WTC11 (cell line): ENCODE measurements at regions not wholly inside any gene's neighbourhood (a gene's known extent, or its start where the extent isn't known, plus 50 kb on each side); places are given as distances from the start of the nearest gene placed in this dataset.

Experiments
- ATAC-seq: fragments of 200-7000 bp; cut with Tn5 transposase; 2 replicates; pipeline ENCODE4 v1.10.0; 2021; ENCODE audit warnings: mild to moderate bottlenecking, moderate library complexity
- CTCF ChIA-PET: fragments of 300-600 bp; sonication (Branson Sonifier 250); formaldehyde crosslinking; loops from one replicate; lab custom pipeline; 2021; ENCODE audit warnings: antibody characterized with exemption; lab: Charles Lee
- POLR2A ChIA-PET: fragments of 350-600 bp; sonication (Branson Sonifier 250); formaldehyde crosslinking; loops from one replicate; lab custom pipeline; 2021; ENCODE audit warnings: antibody characterized with exemption; lab: Charles Lee
- DNase-seq: peaks from one replicate; pipeline ENCODE4 v3.0.0; 2021; ENCODE audit warnings: low spot score
- H3K27ac Mint-ChIP-seq: 2 replicates; pipeline ENCODE4 v1.8.0; 2021; ENCODE audit warnings: mixed read lengths
- H3K27me3 Mint-ChIP-seq: 2 replicates; pipeline ENCODE4 v1.8.0; 2021; ENCODE audit warnings: low read depth, mild to moderate bottlenecking, moderate library complexity, mixed read lengths
- H3K36me3 Mint-ChIP-seq: 2 replicates; pipeline ENCODE4 v1.8.0; 2021; ENCODE audit warnings: mixed read lengths
- H3K4me1 Mint-ChIP-seq: 2 replicates; pipeline ENCODE4 v1.8.0; 2022; ENCODE audit warnings: mixed read lengths
- H3K4me3 Mint-ChIP-seq: 2 replicates; pipeline ENCODE4 v1.8.0; 2021; ENCODE audit warnings: mild to moderate bottlenecking, moderate library complexity, mixed read lengths
- H3K9me3 Mint-ChIP-seq: 2 replicates; pipeline ENCODE4 v1.8.0; 2021; ENCODE audit warnings: mixed read lengths
- AR ChIP-seq: fragments of 250-450 bp; sonication (Bioruptor Pico); IDR thresholded peaks from 2 replicates; pipeline ENCODE4 v1.9.0; 2021; ENCODE audit warnings: mild to moderate bottlenecking
- CBFB ChIP-seq: sonication (generic); formaldehyde crosslinking; IDR thresholded peaks from 2 replicates; pipeline ENCODE4 v1.8.1; 2022; ENCODE audit warnings: mild to moderate bottlenecking, low read depth, missing genetic modification reagents
- EMX1 ChIP-seq: fragments of 250-450 bp; sonication (Bioruptor Pico); IDR thresholded peaks from 2 replicates; pipeline ENCODE4 v1.8.0; 2021; ENCODE audit warnings: mild to moderate bottlenecking
- FOXP1 ChIP-seq: sonication (generic); formaldehyde crosslinking; IDR thresholded peaks from 2 replicates; pipeline ENCODE4 v1.8.0; 2022; ENCODE audit warnings: missing genetic modification reagents, mild to moderate bottlenecking, moderate library complexity, borderline replicate concordance
- GRHL2 ChIP-seq: fragments of 250-450 bp; sonication (Bioruptor Pico); IDR thresholded peaks from 2 replicates; pipeline ENCODE4 v1.8.0; 2022; ENCODE audit warnings: mild to moderate bottlenecking, moderate library complexity; ENCODE audit not compliant: insufficient replicate concordance, severe bottlenecking
- HMGA2 ChIP-seq: fragments of 250-450 bp; sonication (Bioruptor Pico); IDR thresholded peaks from 2 replicates; pipeline ENCODE4 v1.4.0; 2021; ENCODE audit warnings: mild to moderate bottlenecking, moderate library complexity
- HMGXB4 ChIP-seq: sonication (generic); formaldehyde crosslinking; IDR thresholded peaks from 2 replicates; pipeline ENCODE4 v1.8.1; 2023; ENCODE audit warnings: mild to moderate bottlenecking, moderate library complexity, missing genetic modification reagents
- IRF1 ChIP-seq: sonication (generic); formaldehyde crosslinking; IDR thresholded peaks from 2 replicates; pipeline ENCODE4 v1.8.0; 2023; ENCODE audit warnings: missing genetic modification reagents
- JUN ChIP-seq: sonication (generic); formaldehyde crosslinking; IDR thresholded peaks from 2 replicates; pipeline ENCODE4 v1.8.0; 2023; ENCODE audit warnings: mild to moderate bottlenecking, missing genetic modification reagents
- NR3C1 ChIP-seq: sonication (generic); formaldehyde crosslinking; conservative IDR thresholded peaks from 2 replicates; pipeline ENCODE4 v1.8.1; 2023; ENCODE audit warnings: low read depth, mild to moderate bottlenecking, missing genetic modification reagents
- PREB ChIP-seq: sonication (generic); formaldehyde crosslinking; IDR thresholded peaks from 2 replicates; pipeline ENCODE4 v1.8.1; 2022; ENCODE audit warnings: mild to moderate bottlenecking, missing genetic modification reagents, moderate library complexity, borderline replicate concordance
- USF1 ChIP-seq: sonication (generic); formaldehyde crosslinking; IDR thresholded peaks from 2 replicates; pipeline ENCODE4 v1.8.0; 2022; ENCODE audit warnings: mild to moderate bottlenecking, missing genetic modification reagents
- USF2 ChIP-seq: sonication (generic); formaldehyde crosslinking; IDR thresholded peaks from 2 replicates; pipeline ENCODE4 v1.8.1; 2023; ENCODE audit warnings: mild to moderate bottlenecking, missing genetic modification reagents, moderate library complexity
- ZNF138 ChIP-seq: sonication (generic); formaldehyde crosslinking; conservative IDR thresholded peaks from 2 replicates; pipeline ENCODE4 v1.8.1; 2022; ENCODE audit warnings: mild to moderate bottlenecking, moderate library complexity, missing genetic modification reagents
- ZNF219 ChIP-seq: sonication (generic); formaldehyde crosslinking; IDR thresholded peaks from 2 replicates; pipeline ENCODE4 v1.8.0; 2023; ENCODE audit warnings: missing genetic modification reagents, mild to moderate bottlenecking, borderline replicate concordance
- ZNF396 ChIP-seq: fragments of 250-450 bp; sonication (Bioruptor Pico); IDR thresholded peaks from 2 replicates; pipeline ENCODE4 v1.8.0; 2021; ENCODE audit warnings: mild to moderate bottlenecking, moderate library complexity, borderline replicate concordance
- ZNF425 ChIP-seq: fragments of 250-450 bp; sonication (Bioruptor Pico); conservative IDR thresholded peaks from 2 replicates; pipeline ENCODE4 v1.9.0; 2021; ENCODE audit warnings: mild to moderate bottlenecking

GRCh38 chr7:106472741-106473140 is 188.0 kb upstream of the NAMPT start:
- H3K36me3 Mint-ChIP-seq, result no peaks in the 10 kb centered on the region
- peaks cover 23% of the 10 kb centered on the region for H3K9me3 Mint-ChIP-seq
- no peak for TF ChIP-seq USF2 (CRISPR knock-in tag)
- no peak for TF ChIP-seq ZNF138 (CRISPR knock-in tag)
- no peak for TF ChIP-seq ZNF396 (CRISPR knock-in tag)
- TF ChIP-seq ZNF425, result no peak
- TF ChIP-seq JUN (CRISPR knock-in tag), result no peak
- no peak for TF ChIP-seq ZNF219
- TF ChIP-seq FOXP1 (CRISPR knock-in tag), result no peak
- TF ChIP-seq IRF1 (CRISPR knock-in tag), result no peak
- TF ChIP-seq AR, result no peak
- no peak for TF ChIP-seq CBFB
- no peak for TF ChIP-seq HMGA2 (CRISPR knock-in tag)
- no peak for TF ChIP-seq GRHL2 (CRISPR knock-in tag)
- TF ChIP-seq HMGXB4 (CRISPR knock-in tag), result no peak
- no peak for TF ChIP-seq PREB (CRISPR knock-in tag)
- no peak for TF ChIP-seq USF1 (CRISPR knock-in tag)
- TF ChIP-seq NR3C1 (CRISPR knock-in tag), result no peak
- TF ChIP-seq EMX1 (CRISPR knock-in tag), result no peak
- no peak overlapping the region for H3K27ac Mint-ChIP-seq
- DNase-seq, result no peak
- CTCF ChIA-PET, result no interaction called here
- POLR2A ChIA-PET, result no interaction called here
- ATAC-seq, result no peak
- peaks cover 15% of the 10 kb centered on the region for H3K4me1 Mint-ChIP-seq
- H3K4me3 Mint-ChIP-seq, result no peak overlapping the region
- no peaks in the 10 kb centered on the region for H3K27me3 Mint-ChIP-seq
